NCI-H446 treated with DMSO at 0.1 percent for 48 hours (cell line): ENCODE measurements at regions not wholly inside any gene's neighbourhood (a gene's known extent, or its start where the extent isn't known, plus 50 kb on each side); places are given as distances from the start of the nearest gene placed in this dataset.
"Not testable (repeated sequence)": the region's sequence is repeated elsewhere in the genome, so short reads cannot be mapped to it uniquely, and the experiment has no call there.

Experiments
- DNase-seq: peaks from one replicate; lab custom pipeline; 2025; lab: John Stamatoyannopoulos, UW

GRCh38 chr17:5747964-5748363 lies 163.7 kb upstream of the NLRP1 start:
- DNase-seq: no peak

GRCh38 chr17:5753421-5753820 lies 169.1 kb upstream of the NLRP1 start:
- DNase-seq: no peak

- DNase-seq: no peak
Measured at GRCh38 chr17:5757314-5757907, 173.1 kb upstream of the NLRP1 start.

GRCh38 chr17:5758651-5759050 lies 174.3 kb upstream of the NLRP1 start:
- peak; percentile 21 for DNase-seq

GRCh38 chr17:5759501-5759925 lies 175.2 kb upstream of the NLRP1 start:
- no peak for DNase-seq

GRCh38 chr17:5762191-5762590 lies 177.9 kb upstream of the NLRP1 start:
- no peak for DNase-seq

GRCh38 chr17:5763595-5764306 lies 179.4 kb upstream of the NLRP1 start:
- no peak for DNase-seq

GRCh38 chr17:5769593-5770354 lies 185.5 kb upstream of the NLRP1 start:
- peak; percentile 62 for DNase-seq

GRCh38 chr17:5770441-5771270 lies 186.3 kb upstream of the NLRP1 start:
- DNase-seq: no peak

- not testable (repeated sequence) for DNase-seq
Measured at GRCh38 chr17:5771271-5771577, 186.9 kb upstream of the NLRP1 start.

- DNase-seq: not testable (repeated sequence)
Measured at GRCh38 chr17:5772017-5772416, 187.7 kb upstream of the NLRP1 start.

- no peak for DNase-seq
Measured at GRCh38 chr17:5772720-5773119, 188.4 kb upstream of the NLRP1 start.

GRCh38 chr17:5773816-5774360 lies 189.6 kb upstream of the NLRP1 start:
- DNase-seq: no peak

GRCh38 chr17:5775098-5775497 lies 190.8 kb upstream of the NLRP1 start:
- DNase-seq: no peak

- DNase-seq: no peak
Measured at GRCh38 chr17:5780476-5780875, 196.2 kb upstream of the NLRP1 start.

- DNase-seq: no peak
Measured at GRCh38 chr17:5781236-5781927, 197.1 kb upstream of the NLRP1 start.

GRCh38 chr17:5783269-5783668 lies 199.0 kb upstream of the NLRP1 start:
- no peak for DNase-seq

GRCh38 chr17:5783851-5784250 lies 199.5 kb upstream of the NLRP1 start:
- DNase-seq: no peak

- no peak for DNase-seq
Measured at GRCh38 chr17:5784791-5785190, 200.5 kb upstream of the NLRP1 start.

- peak; percentile 61 for DNase-seq
Measured at GRCh38 chr17:5785338-5785737, 201.0 kb upstream of the NLRP1 start.

- no peak for DNase-seq
Measured at GRCh38 chr17:5785867-5786509, 201.7 kb upstream of the NLRP1 start.
